HepG2 (cell line): ENCODE measurements at regions not wholly inside any gene's neighbourhood (a gene's known extent, or its start where the extent isn't known, plus 50 kb on each side); places are given as distances from the start of the nearest gene placed in this dataset.

Source experiments
- ELF1 ChIP-seq: sonication (generic); formaldehyde crosslinking; IDR thresholded peaks from 2 replicates; pipeline ENCODE4 v1.4.0; 2020; ENCODE audit warnings: missing genetic modification reagents
- EP300 ChIP-seq, 3 experiments: sonication (generic) in 1 of 3; formaldehyde crosslinking in 1 of 3; IDR thresholded peaks; 2 replicates each; pipeline versions ENCODE4 v1.5.1 to v1.6.1; 2011 to 2020; ENCODE audit warnings: low read depth in 2 of 3, low read length in 2 of 3, borderline replicate concordance in 1 of 3, improper control_type of control experiment in 1 of 3, mild to moderate bottlenecking in 1 of 3, missing genetic modification reagents in 1 of 3, moderate library complexity in 1 of 3
- FOSL1 ChIP-seq: sonication (generic); formaldehyde crosslinking; IDR thresholded peaks from 2 replicates; pipeline ENCODE4 v1.9.0; 2021; ENCODE audit warnings: missing genetic modification reagents, borderline replicate concordance
- HMGXB4 ChIP-seq, 2 experiments: sonication (generic) in 1 of 2; formaldehyde crosslinking in 1 of 2; IDR thresholded peaks; 2 replicates each; pipeline versions ENCODE4 v1.4.0 to v1.6.1; 2018 to 2020; ENCODE audit warnings: missing genetic modification reagents in 2 of 2, borderline replicate concordance in 1 of 2, low read depth in 1 of 2, mild to moderate bottlenecking in 1 of 2, missing biosample characterization in 1 of 2
- PRDM10 ChIP-seq: sonication (generic); formaldehyde crosslinking; IDR thresholded peaks from 2 replicates; pipeline ENCODE4 v1.4.0; 2020; ENCODE audit warnings: low read depth, missing genetic modification reagents
- SIN3A ChIP-seq: IDR thresholded peaks from 2 replicates; pipeline ENCODE4 v1.6.1; 2011; ENCODE audit warnings: low read depth, mild to moderate bottlenecking, control low read depth, low read length, borderline replicate concordance
- SNAPC4 ChIP-seq: sonication (generic); formaldehyde crosslinking; IDR thresholded peaks from 2 replicates; pipeline ENCODE4 v1.4.0; 2020; ENCODE audit warnings: mild to moderate bottlenecking, missing genetic modification reagents
- THRA ChIP-seq: sonication (generic); formaldehyde crosslinking; IDR thresholded peaks from 2 replicates; pipeline ENCODE4 v1.4.0; 2020; ENCODE audit warnings: missing genetic modification reagents, borderline replicate concordance
- ZBTB43 ChIP-seq: sonication (generic); formaldehyde crosslinking; conservative IDR thresholded peaks from 2 replicates; pipeline ENCODE4 v1.4.0; 2020; ENCODE audit warnings: missing genetic modification reagents
- ZNF282 ChIP-seq: fragments of 450-650 bp; IDR thresholded peaks from 2 replicates; pipeline ENCODE4 v1.6.1; 2018; ENCODE audit not compliant: partially characterized antibody
- ZNF543 ChIP-seq: sonication (generic); formaldehyde crosslinking; IDR thresholded peaks from 2 replicates; pipeline ENCODE4 v1.4.0; 2020; ENCODE audit warnings: mild to moderate bottlenecking, missing genetic modification reagents
- ZNF576 ChIP-seq: sonication (generic); formaldehyde crosslinking; IDR thresholded peaks from 2 replicates; pipeline ENCODE4 v1.4.0; 2020; ENCODE audit warnings: mild to moderate bottlenecking, missing genetic modification reagents
- ZNF83 ChIP-seq: sonication (generic); formaldehyde crosslinking; IDR thresholded peaks from 2 replicates; pipeline ENCODE4 v1.4.0; 2020; ENCODE audit warnings: missing genetic modification reagents, mild to moderate bottlenecking, borderline replicate concordance

GRCh38 chr2:62642429-62643099 is 62.9 kb upstream of the EHBP1 start (continued):
- TF ChIP-seq SIN3A (no peak), THRA (peak; percentile 91; the same call in 1 of the 2 replicates), SNAPC4 (CRISPR knock-in tag) (no peak), ZNF576 (no peak), ELF1 (CRISPR knock-in tag) (peak; percentile 75), ZNF282 (no peak), EP300 (IDR thresholded peaks at IDR 0.05; ENCODE audit: low read depth in 2 of 2, low read length in 2 of 2) (peak in 1 of 2 experiments; percentile 95; a peak in 2 of 4 replicates), EP300 (CRISPR knock-in tag; IDR thresholded peaks at IDR 0.05; ENCODE audit: borderline replicate concordance) (peak; percentile 92), ZBTB43 (CRISPR knock-in tag) (peak; percentile 87; the same call in 1 of the 2 replicates), HMGXB4 (CRISPR knock-in tag; IDR thresholded peaks at IDR 0.05; ENCODE audit: borderline replicate concordance in 1 of 2, low read depth in 1 of 2) (peak; percentile 28 to 72; a peak in 2 of 4 replicates), ZNF543 (CRISPR knock-in tag) (peak; percentile 71; the same call in 1 of the 2 replicates), ZNF83 (CRISPR knock-in tag) (no peak), FOSL1 (CRISPR knock-in tag) (no peak), PRDM10 (CRISPR knock-in tag) (peak; percentile 38; the same call in 1 of the 2 replicates)
